ENCODE measurements at regions not wholly inside any gene's neighbourhood (a gene's known extent, or its start where the extent isn't known, plus 50 kb on each side); places are given as distances from the start of the nearest gene placed in this dataset.

- no peak for TF ChIP-seq CTCF (IDR thresholded peaks at IDR 0.05)
- no peak for DNase-seq (ENCODE audit: low spot score)
- H3K27ac ChIP-seq: no peak overlapping the region
- H3K4me3 ChIP-seq: no peak overlapping the region
Measured at GRCh38 chr2:193502363-193503035, 1307.8 kb upstream of the TMEFF2 start.

- DNase-seq (ENCODE audit: low spot score): no peak
- Histone ChIP-seq H3K27ac (no peak overlapping the region), H3K4me3 (no peak overlapping the region)
- TF ChIP-seq CTCF (IDR thresholded peaks at IDR 0.05): no peak
Measured at GRCh38 chr2:193496786-193497185, 1302.1 kb upstream of the TMEFF2 start.

- DNase-seq (ENCODE audit: low spot score): no peak
- no peak overlapping the region for H3K27ac ChIP-seq
- no peak for TF ChIP-seq CTCF (IDR thresholded peaks at IDR 0.05)
- no peak overlapping the region for H3K4me3 ChIP-seq
Measured at GRCh38 chr2:193482557-193482956, 1287.8 kb upstream of the TMEFF2 start.

GRCh38 chr2:193480187-193480586 lies 1285.5 kb upstream of the TMEFF2 start:
- DNase-seq (ENCODE audit: low spot score): no peak
- no peak overlapping the region for H3K27ac ChIP-seq
- H3K4me3 ChIP-seq: no peak overlapping the region
- TF ChIP-seq CTCF (IDR thresholded peaks at IDR 0.05): no peak

GRCh38 chr2:193476171-193476800 lies 1281.6 kb upstream of the TMEFF2 start:
- no peak overlapping the region for H3K4me3 ChIP-seq
- DNase-seq (ENCODE audit: low spot score): no peak
- H3K27ac ChIP-seq: no peak overlapping the region
- TF ChIP-seq CTCF (IDR thresholded peaks at IDR 0.05): no peak

GRCh38 chr2:193475038-193475437 lies 1280.3 kb upstream of the TMEFF2 start:
- Histone ChIP-seq H3K4me3 (no peak overlapping the region), H3K27ac (no peak overlapping the region)
- no peak for TF ChIP-seq CTCF (IDR thresholded peaks at IDR 0.05)
- DNase-seq (ENCODE audit: low spot score): no peak

GRCh38 chr2:193469251-193469650 lies 1274.5 kb upstream of the TMEFF2 start:
- no peak for DNase-seq (ENCODE audit: low spot score)
- Histone ChIP-seq H3K27ac (no peak overlapping the region), H3K4me3 (no peak overlapping the region)
- no peak for TF ChIP-seq CTCF (IDR thresholded peaks at IDR 0.05)
